Muscle of back (tissue), 3 donors: ENCODE measurements at regions not wholly inside any gene's neighbourhood (a gene's known extent, or its start where the extent isn't known, plus 50 kb on each side); places are given as distances from the start of the nearest gene placed in this dataset.
"Not testable (repeated sequence)": the region's sequence is repeated elsewhere in the genome, so short reads cannot be mapped to it uniquely, and the experiment has no call there.

Experiments used
- DNase-seq, 3 donors: peaks; one replicate each; pipeline versions ENCODE4 v3.0.0 to v3.0.0-alpha.2; 2013

GRCh38 chr21:5975719-5976118, 4545.7 kb upstream of the TPTE start:
- DNase-seq: not testable (repeated sequence)

- not testable (repeated sequence) for DNase-seq
Observed at GRCh38 chr21:5997586-5997985, 4523.8 kb upstream of the TPTE start.

GRCh38 chr21:6015422-6016057, 4505.8 kb upstream of the TPTE start:
- not testable (repeated sequence) for DNase-seq

- DNase-seq: not testable (repeated sequence)
Observed at GRCh38 chr21:6020460-6020859, 4500.9 kb upstream of the TPTE start.

GRCh38 chr21:6020953-6021716, 4500.2 kb upstream of the TPTE start:
- not testable (repeated sequence) for DNase-seq

GRCh38 chr21:6021717-6022270, 4499.6 kb upstream of the TPTE start:
- DNase-seq: not testable (repeated sequence)

GRCh38 chr21:6023331-6023730, 4498.1 kb upstream of the TPTE start:
- DNase-seq: not testable (repeated sequence)

GRCh38 chr21:6025139-6025538, 4496.2 kb upstream of the TPTE start:
- DNase-seq: not testable (repeated sequence)

- DNase-seq: not testable (repeated sequence)
Observed at GRCh38 chr21:6027497-6027896, 4493.9 kb upstream of the TPTE start.

GRCh38 chr21:6034124-6034678, 4487.2 kb upstream of the TPTE start:
- DNase-seq: not testable (repeated sequence)

- DNase-seq: not testable (repeated sequence)
Observed at GRCh38 chr21:6034820-6035473, 4486.4 kb upstream of the TPTE start.

GRCh38 chr21:6035474-6036155, 4485.8 kb upstream of the TPTE start:
- DNase-seq: not testable (repeated sequence)

GRCh38 chr21:6039224-6039623, 4482.2 kb upstream of the TPTE start:
- DNase-seq: not testable (repeated sequence)

GRCh38 chr21:6040095-6040494, 4481.3 kb upstream of the TPTE start:
- not testable (repeated sequence) for DNase-seq

GRCh38 chr21:6043430-6044275, 4477.7 kb upstream of the TPTE start:
- DNase-seq: not testable (repeated sequence)

GRCh38 chr21:6044695-6045094, 4476.7 kb upstream of the TPTE start:
- not testable (repeated sequence) for DNase-seq

- DNase-seq: not testable (repeated sequence)
Observed at GRCh38 chr21:6049930-6050329, 4471.5 kb upstream of the TPTE start.

GRCh38 chr21:6052109-6052508, 4469.3 kb upstream of the TPTE start:
- DNase-seq: not testable (repeated sequence)

- not testable (repeated sequence) for DNase-seq
Observed at GRCh38 chr21:6053145-6053544, 4468.2 kb upstream of the TPTE start.

GRCh38 chr21:6058997-6059396, 4462.4 kb upstream of the TPTE start:
- DNase-seq: not testable (repeated sequence)
